ENCODE measurements at regions not wholly inside any gene's neighbourhood (a gene's known extent, or its start where the extent isn't known, plus 50 kb on each side); places are given as distances from the start of the nearest gene placed in this dataset.
"Not testable (repeated sequence)": the region's sequence is repeated elsewhere in the genome, so short reads cannot be mapped to it uniquely, and the experiment has no call there.

DNA sequence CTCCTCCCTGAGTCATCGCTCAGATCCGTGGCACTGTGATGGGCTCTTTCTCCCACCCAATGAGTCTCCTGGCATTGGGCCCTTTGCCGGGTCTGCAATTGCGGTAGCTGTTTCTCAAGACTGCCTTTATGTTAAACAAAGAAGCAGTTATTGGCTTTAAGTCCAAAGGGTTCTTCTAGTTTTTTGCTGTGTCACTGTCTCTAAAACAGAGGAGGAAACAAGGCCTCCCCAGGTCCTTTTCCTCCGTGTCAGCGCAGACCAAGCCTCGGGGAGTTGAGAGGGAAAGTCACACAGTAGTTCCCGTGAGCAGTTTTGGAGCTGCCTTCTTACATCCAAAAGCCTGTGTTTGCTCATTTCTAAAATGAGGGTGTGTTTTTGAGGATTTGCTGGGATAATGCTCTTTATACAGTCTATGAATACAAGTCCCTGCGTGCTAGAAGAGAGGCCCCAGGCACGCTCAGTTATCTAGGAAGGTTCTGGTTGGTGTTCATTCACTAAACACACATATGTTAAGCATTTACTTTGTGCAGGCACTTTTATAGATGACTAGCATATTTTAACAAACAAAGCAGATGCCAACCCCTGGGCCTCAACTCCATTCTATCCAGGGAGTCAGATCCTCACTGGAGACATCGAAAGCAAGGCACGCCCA, 126.0 kb upstream of the PZP start:
- DNase-seq: no peak

DNA sequence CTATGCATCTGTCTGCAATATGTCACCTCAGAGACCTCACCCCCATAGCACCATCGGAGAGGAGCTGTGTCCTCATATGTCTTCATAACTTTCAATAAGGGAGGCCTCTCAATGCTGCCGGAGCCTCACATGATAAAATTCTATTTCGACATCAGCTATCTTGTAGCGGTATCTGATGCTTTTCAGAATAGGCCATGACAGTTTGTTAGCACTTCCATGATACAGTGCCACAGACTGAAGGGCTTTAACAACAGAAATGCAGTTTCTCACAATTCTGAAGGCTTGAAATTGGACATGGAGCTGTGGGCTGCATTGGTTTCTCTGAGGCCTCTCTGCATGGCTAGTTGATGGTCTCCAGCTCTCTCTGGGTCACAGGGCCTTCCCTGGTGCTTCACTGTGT, 125.0 kb upstream of the PZP start:
- DNase-seq: no peak

DNA sequence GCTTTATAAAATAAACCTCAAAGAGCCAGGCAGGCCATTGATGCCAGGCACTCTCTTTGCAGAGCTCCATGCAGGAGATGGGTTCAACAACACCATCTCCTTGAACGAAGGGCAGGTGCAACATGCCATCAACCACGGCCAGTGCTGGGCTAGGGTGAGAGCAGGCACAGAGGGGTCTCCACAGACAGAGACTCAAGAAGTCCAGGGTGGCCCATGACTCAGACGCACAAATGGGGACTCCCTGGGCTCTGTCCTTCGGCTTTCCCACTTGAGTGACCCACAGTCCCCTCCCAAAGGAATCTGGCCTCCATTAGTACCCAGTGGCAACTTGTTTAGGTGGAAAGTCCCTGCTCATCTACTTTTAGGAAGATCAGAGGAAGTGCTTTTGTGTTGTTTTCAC, 124.4 kb upstream of the PZP start:
- no peak for DNase-seq

DNA sequence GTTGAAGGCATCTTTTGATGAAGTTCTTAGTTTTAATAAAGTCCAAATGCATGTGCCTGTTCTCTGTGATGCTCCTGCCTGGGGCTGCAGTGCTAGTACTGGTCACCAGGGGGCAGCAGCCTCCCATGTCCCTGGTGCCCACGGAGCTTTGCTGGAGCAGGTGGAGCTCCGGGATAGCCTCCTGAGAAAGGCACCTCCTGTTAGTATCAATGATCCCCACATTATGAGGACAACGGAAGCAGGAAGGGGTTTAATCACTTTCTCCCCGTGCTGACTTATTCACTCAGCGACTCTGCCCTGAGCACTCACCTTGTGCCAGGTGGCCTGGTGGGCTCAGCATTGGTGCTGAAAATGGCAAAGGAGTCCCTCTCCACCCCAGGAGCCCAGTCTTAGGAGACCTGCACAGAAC, 123.0 kb upstream of the PZP start:
- DNase-seq: peak; percentile 76

DNA sequence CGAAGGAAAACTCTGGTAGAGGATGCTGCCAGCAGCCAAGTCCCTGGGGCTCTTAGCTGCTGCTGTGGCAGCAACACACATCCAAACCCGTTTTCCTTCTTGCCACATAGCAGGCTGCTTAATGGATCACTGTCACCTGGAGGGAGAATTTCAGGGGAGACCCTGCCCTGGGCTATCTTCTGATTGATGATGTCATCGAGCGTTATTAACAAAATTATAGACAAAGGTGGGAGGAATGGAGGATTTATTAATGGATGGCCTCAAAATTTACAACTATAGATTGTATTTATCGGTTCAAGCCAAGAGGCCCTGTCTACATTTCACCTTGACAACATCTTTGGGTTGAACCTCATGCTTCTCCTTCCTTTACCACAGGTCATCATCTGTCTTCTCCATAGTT, 120.8 kb upstream of the PZP start:
- no peak for DNase-seq

DNA sequence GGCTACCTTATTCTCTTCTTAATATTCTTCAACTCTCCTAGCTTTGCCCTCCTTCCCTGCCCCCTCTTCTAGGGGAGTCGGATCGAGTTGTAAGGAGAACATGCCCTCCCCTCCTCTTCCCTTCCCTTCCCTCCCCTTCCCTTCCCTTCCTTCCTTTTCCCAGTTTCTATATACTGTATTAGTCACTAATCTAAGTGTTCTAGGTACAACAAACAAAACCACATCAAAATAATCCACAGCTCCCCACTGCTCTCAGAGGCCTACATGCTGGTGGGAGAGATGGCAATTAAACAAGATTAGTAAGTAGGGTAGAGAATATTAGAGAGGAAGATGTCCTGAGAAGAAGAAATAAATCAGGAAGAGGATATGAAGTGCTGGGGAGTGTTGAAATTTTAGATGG, 119.9 kb upstream of the PZP start:
- no peak for DNase-seq

DNA sequence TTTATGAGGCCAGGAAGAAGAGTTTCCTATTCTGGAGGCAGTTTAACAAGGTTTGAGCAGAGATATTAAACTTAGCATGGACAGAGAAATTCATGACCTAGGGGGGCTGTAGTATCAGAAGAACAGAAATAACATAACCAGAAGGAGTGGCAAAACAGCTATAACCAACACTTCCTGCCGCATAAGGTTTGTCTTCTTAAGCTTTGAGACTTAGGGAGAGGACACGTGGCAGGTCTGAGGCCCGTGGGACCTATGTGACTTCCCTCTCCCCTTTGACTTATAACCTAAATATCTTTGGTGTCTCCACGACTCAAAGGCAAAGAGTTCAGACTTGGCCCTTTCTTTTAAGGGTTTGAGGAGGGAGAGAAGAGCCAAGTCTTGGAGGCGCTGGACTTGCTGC, 119.1 kb upstream of the PZP start:
- no peak for DNase-seq

DNA sequence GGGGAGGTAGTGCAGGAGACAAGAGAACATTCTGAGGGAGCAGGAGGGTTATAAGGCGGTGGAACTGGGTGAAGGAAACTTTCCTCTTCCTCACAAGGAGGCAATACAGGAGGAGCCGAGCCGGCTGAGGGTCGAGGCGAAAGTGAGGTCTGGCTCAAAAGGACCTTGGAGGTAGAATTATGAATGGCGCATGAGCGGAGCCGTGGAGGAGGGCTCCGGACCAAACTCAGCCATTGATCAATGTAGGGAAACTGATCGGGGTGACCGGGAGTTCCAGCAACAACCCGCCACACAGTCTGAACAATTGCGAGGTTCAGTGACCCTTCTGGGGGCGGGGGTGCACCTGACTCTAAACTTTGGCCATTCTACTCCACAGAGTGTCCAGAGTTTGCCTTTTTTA, 118.7 kb upstream of the PZP start:
- not testable (repeated sequence) for DNase-seq

DNA sequence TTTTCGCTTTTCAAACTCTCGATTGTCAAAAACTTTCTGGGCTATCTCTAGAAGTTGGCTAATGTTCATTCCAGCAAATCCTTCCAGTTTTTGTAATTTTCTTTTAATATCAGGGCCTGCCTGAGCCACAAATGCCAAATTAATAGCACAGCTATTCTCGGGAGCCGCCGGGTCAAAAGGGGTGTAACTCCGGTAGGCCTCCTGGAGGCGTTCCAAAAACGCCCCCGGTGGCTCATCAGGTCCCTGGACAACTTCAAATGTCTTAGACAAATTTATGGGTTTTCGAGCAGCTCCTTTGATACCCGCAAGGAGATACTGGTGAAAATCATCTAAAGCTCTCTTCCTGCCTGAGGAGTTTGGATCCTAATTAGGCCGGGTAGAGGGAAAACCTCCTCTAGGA, 117.9 kb upstream of the PZP start:
- DNase-seq: no peak

DNA sequence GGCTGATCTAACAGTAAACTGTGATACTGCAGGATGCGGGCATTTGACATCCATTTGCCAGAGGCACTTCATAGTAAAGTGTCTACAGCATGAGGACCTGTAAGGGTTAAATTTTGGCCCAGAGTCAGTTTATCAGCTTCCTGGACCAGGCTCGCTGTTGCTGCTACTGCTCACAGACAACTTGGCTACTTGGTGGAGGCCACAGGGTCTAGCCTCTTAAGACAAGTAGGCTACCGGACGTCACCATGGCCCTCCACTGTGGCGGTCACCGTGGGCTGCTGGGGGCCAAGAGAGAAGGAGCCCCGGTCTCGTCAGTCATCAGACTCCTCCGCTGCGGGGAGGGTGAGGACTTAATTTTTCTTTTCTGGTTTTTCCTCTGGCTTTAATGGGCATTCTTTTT, 117.3 kb upstream of the PZP start:
- no peak for DNase-seq

DNA sequence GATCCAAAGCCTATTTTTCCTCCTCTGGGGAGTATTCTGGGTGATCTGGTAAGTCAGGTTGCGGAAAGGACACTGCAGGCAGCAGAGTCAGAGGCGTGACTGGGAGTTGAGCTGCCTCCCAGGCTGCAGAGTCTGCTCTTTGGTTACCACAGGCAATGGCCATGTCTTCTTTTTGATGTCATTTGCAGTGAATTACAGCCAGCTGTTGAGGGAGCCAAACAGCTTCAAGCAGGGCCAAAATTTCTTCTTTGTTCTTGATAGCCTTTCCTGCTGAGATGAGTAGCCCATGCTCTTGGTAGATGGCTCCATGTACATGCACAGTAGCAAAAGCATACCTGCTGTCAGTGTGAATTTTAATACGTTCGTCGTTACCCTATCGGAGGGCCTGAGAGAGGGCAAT, 116.6 kb upstream of the PZP start:
- DNase-seq: no peak

DNA sequence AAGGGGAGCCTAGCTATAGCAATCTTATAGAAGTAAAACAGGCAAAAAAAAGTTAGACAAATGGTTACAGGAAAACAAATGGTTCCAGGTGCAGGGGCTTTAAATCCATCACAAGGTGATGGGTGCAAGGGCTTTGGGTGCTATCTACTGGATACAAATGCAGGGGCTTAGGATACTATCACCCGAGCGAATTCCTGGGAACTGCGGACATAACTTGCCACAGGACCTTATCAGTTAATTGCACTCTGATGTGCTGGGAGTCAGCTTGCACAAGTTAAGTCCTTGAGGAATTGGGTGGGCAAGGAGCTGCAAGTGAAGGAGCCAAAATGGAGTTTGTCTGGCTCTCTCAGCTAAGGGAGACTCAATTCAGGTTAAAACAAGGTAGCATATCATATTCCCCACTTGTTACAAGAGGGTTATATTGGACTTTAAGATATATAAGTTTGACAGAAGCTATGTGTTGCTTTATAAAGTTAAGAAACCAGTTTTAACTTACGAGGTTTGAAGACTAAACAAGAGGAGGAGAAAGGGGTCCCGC, 115.0 kb upstream of the PZP start:
- DNase-seq: no peak

DNA sequence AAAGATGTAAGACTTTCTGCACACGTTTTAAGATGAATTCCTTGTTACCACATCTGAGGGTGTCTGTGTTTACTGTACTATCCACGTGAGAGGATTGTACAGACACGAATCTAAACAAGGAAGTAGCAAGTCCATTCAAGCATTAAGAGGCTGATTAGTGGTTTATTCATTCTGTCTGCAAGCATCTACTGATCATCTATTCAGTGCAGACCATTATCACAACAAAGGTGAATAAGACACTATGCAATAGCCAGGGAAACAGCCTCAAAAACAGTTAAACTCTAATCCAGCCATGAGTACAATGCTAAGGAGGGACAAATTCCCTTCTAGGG, 111.6 kb upstream of the PZP start:
- DNase-seq: no peak

DNA sequence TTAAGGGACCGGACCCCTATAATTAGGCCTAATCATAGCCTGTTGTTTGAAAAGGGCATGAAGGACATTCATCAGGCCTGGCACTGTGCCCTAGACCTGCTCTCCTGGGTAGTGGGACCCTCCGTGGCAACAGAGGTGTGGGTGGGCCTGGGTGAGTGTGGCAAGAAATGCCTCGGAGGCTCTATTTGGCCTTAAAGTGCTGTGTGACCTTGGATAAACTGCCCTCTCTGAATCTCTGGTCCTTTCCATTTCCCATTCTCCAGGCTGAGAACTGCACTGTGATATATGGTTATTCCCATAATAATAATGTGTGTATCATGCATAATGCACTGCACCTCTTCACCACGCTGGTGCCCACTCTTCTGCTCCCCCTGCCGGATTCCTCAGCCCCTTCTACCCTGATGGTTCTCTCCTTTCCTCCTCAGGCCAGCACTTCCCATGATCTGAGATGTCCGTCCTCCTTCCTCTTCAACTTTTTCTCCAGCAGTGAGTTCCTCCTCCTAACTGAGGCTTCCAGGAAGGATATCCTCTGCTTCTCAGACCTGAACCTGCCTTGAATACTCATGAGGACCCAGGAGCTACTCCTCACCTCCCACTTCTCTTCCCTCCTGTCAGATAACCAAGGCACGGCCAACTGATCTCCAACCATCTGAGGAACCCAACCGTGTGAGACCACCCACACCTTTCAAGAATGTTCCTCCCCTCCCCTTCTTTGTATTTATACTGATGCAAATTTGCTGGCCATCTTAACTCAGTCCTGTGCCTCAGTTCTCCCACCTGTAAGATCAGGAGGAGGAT, 111.0 kb upstream of the PZP start:
- no peak for DNase-seq

DNA sequence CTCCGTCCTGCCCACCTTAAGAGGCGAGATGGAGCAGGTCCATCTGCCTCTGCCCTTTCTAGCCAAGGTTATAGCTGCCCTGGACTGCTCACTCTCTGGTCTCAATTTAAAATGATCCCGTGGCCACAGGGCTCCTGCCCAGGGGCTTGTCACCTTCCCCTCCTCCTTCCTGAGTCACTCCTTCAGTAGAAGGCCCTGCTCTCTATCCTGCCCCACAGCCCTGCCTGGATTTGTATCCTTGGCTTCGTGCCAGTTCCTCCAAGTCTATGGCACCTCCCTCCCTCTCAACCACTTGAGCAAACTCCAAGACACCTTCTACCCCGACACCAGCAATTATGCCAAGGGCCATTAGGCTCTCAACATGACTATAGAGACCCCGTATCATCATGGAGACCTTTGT, 105.3 kb upstream of the PZP start:
- not testable (repeated sequence) for DNase-seq

DNA sequence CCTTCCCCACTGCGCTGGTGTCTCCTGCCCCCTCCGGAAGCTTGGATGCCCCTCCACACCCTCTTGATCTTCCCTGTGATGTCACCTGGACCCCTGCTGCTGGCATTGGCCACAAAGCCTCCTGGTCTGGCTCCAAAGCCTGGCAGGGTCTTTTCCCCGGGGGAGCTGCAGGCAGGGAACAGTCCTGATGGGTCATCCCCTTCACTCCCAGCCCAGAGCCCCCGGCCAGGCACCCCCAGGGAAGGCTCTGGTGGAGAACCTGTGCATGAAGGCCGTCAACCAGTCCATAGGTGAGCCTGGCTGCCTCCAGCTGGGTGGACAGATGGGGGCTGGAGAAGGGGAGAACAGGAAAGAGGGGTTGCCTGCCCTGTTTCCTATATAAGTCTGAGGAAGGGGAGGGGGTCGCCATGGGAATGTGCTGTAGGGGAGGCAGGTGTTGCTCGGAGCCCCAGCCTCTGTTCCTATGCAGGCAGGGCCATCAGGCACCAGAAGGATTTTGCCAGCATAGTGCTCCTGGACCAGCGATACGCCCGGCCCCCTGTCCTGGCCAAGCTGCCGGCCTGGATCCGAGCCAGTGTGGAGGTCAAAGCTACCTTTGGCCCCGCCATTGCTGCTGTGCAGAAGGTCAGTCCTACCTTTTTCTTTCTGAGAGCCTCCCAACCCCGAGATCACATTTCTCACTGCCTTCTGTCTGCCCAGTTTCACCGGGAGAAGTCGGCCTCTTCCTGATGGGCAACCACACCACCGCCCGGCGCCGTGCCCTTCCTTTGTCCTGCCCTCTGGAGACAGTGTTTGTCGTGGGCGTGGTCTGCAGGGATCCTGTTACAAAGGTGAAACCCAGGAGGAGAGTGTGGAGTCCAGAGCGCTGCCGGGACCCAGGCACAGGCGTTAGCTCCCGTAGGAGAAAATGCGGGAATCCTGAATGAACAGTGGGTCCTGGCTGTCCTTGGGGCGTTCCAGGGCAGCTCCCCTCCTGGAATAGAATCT, 104.5 kb upstream of the PZP start:
- not testable (repeated sequence) for DNase-seq

DNA sequence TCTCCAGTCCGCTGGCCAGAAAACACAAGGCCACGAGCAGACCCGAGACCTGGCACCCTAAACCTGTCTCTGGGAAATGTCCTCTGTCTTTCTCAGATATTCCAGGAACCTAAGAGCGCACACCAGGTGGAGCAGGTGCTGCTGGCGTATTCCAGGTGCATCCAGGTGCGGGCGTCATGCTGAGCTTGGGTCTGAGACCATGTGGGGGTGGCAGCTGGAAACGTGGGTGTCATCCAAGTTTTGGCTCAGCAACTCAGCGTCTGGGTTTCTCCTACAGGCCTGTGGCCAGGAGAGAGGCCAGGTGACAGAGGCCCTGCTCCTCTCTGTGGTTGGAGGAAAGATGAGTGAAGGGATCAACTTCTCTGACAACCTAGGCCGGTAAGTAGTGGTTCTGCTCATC, 103.3 kb upstream of the PZP start:
- not testable (repeated sequence) for DNase-seq

DNA sequence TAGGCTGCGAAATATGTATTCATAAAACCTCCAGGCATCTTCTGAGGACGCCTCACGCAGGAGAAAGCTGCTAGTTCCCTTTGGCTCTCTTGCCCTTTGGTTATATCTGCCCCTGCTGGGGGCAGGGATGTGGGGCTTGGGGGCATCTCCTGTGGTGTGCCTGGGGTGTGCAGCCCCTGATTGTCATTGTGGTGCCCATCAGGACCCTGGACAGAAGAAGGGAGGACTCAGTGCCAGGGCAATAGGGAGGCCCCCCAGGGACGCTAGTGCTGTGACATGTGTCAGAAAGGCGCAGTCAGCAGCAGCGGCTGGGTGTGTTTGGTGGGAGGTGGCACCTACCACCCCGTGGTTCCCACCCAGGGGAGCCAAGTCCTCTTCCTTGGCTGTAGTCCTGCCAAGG, 102.5 kb upstream of the PZP start:
- DNase-seq: not testable (repeated sequence)

DNA sequence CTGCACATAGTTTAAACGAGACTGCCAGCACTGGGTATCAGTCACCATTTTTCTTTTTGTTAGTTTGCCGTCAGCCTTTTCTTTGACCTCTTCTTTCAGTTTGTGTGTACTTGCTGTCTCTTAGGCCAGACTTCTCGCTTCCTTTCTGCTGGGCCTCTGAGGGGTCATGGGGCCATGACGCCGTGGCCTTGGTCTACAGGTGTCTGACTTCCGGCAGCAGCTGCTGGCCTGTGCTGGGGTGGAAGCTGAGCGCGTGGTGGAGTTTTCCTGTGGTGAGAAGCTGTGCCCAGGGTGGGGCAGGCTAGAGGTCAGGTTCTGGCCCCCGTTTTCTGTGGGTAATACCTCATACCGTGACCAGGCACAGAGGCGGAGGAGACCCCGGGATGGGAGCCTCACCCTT, 101.6 kb upstream of the PZP start:
- DNase-seq: not testable (repeated sequence)

DNA sequence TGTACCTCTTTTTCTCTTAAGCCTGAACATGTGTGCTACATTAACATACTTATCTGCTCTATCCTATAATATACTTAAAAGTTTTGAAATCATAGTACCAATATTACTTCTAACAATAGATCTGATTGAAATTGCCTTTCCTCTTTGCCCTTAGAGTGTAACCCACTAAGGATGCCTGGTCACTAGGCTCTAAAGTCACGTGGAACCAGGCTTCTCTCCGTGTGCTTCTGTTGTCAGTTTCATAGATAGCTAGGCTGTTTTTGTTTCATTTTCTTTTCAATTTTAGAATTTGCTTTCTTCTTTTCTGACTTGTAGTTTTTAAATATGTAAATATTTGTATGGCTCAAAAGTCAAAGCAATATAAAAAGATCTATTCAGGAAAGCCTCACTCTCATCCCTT, 100.5 kb upstream of the PZP start:
- not testable (repeated sequence) for DNase-seq

DNA sequence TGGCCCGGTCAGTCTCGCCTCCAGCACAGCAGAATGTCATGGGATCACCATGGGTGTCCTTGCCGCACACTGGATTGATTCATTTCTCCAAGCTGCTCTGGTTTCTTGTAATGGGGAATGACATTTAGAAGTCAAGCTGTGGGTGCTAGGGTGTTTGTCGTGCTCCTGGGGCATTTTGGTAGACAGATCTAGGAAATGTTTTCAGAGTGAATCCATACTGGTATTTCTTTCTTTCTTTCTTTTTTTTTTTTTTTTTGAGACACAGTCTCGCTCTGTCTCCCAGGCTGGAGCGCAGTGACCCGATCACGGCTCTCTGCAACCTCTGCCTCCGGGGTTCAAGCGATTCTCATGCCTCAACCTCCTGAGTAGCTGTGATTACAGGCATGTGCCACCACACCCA, 100.0 kb upstream of the PZP start:
- not testable (repeated sequence) for DNase-seq

DNA sequence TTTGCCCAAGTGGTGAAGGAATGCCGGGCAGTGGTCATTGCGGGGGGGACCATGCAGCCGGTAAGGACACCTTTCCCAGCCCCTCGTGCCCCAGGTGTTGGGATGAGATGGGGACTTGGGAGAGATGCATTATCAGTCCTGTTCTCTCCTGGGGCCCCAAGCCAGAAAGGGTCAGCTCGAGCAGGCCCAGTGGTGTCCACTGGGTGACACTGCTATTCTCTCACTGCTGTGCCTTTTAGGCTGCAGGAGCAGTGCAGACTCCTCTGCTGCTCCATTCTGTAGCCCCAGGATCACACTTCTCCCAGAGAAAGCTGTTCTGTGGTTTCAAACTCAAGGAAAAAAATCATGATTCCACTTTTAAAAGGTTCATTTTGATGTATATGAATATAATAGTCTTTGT, 99.1 kb upstream of the PZP start:
- not testable (repeated sequence) for DNase-seq

DNA sequence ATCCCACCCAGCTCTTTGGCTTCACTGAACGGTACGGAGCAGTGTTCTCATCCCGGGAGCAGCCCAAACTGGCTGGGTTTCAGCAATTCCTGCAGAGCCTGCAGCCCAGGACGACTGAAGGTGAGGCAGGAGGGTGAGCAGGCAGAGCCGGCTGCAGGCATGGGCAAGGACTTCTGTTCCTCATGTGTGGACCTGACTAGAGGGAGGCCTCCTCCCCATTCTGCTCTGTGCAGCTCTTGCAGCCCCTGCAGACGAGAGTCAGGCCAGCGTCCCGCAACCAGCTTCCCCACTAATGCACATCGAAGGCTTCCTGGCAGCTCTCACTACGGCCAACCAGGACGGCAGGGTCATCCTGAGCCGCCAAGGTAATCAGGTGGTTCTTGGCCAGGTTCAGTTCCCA, 97.8 kb upstream of the PZP start:
- not testable (repeated sequence) for DNase-seq
